ENCODE measurements at regions not wholly inside any gene's neighbourhood (a gene's known extent, or its start where the extent isn't known, plus 50 kb on each side); places are given as distances from the start of the nearest gene placed in this dataset.

DNA sequence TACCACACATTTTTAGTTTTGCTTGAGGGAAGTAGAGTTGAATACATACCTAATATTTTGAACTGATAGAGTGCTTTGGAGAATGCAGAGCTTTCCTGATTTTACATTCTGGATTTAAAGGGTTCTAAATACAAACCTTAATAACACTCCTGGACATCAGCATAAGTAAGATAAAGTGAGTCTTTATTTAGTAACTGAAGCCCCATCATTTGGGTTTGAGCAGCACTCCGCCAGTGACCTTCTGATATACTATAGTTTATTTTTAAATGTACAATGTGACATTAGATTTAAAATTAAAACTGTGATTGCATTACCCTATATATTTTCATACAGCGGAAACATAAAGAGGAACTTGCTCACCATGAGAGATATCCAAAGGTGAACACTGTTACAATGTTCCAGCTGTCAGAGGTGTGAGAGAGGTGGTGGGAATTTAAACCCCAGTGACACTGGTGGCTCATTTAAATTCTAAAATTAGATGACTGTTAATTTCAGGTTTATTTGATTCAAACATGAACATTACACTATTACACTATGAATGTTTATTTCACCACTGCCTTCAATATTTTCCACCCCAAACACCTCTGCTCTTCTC lies 203.0 kb upstream of the PCSK5 start:
- TF ChIP-seq, protein P1, sequence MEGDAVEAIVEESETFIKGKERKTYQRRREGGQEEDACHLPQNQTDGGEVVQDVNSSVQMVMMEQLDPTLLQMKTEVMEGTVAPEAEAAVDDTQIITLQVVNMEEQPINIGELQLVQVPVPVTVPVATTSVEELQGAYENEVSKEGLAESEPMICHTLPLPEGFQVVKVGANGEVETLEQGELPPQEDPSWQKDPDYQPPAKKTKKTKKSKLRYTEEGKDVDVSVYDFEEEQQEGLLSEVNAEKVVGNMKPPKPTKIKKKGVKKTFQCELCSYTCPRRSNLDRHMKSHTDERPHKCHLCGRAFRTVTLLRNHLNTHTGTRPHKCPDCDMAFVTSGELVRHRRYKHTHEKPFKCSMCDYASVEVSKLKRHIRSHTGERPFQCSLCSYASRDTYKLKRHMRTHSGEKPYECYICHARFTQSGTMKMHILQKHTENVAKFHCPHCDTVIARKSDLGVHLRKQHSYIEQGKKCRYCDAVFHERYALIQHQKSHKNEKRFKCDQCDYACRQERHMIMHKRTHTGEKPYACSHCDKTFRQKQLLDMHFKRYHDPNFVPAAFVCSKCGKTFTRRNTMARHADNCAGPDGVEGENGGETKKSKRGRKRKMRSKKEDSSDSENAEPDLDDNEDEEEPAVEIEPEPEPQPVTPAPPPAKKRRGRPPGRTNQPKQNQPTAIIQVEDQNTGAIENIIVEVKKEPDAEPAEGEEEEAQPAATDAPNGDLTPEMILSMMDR (IDR thresholded peaks at IDR 0.05; ENCODE audit: extremely low read depth in 1 of 2, insufficient read depth in 1 of 2, low read depth in 1 of 2, low read length in 2 of 2) = no peak
- TF ChIP-seq, protein P2, sequence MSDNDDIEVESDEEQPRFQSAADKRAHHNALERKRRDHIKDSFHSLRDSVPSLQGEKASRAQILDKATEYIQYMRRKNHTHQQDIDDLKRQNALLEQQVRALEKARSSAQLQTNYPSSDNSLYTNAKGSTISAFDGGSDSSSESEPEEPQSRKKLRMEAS (IDR thresholded peaks at IDR 0.05; ENCODE audit: insufficient read depth, insufficient read length) = no peak
